HEK293T (cell line): ENCODE measurements at regions not wholly inside any gene's neighbourhood (a gene's known extent, or its start where the extent isn't known, plus 50 kb on each side); places are given as distances from the start of the nearest gene placed in this dataset.

Experiments used
- ELF4 ChIP-seq: fragments of 450-650 bp; IDR thresholded peaks from 2 replicates; pipeline ENCODE4 v1.6.1; 2017; ENCODE audit warnings: antibody characterized with exemption
- HDGF ChIP-seq: fragments of 450-650 bp; IDR thresholded peaks from 2 replicates; pipeline ENCODE4 v1.6.1; 2017; ENCODE audit warnings: antibody characterized with exemption, borderline replicate concordance
- ZNF384 ChIP-seq: fragments of 450-650 bp; IDR thresholded peaks from 2 replicates; pipeline ENCODE4 v1.6.1; 2016

DNA sequence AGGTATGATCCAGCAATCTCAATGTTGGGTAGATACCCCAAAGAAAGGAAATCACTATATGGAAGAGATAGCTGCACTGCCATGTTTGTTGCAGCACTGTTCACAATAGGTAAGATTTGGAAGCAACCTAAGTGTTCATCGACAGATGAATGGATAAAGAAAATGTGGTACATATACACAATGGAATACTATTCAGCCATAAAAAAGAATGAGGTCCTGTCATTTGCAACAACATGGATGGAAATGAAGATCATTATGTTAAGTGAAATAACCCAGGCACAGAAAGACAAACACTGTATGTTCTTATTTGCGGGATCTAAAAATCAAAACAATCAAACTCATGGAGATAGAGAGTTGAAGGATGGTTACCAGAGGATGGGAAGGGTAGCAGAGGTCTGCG is 372.4 kb upstream of the SPRED2 start:
- TF ChIP-seq HDGF = no peak
- TF ChIP-seq ZNF384 = no peak
- TF ChIP-seq ELF4 = no peak
